ENCODE measurements at regions not wholly inside any gene's neighbourhood (a gene's known extent, or its start where the extent isn't known, plus 50 kb on each side); places are given as distances from the start of the nearest gene placed in this dataset.

DNA sequence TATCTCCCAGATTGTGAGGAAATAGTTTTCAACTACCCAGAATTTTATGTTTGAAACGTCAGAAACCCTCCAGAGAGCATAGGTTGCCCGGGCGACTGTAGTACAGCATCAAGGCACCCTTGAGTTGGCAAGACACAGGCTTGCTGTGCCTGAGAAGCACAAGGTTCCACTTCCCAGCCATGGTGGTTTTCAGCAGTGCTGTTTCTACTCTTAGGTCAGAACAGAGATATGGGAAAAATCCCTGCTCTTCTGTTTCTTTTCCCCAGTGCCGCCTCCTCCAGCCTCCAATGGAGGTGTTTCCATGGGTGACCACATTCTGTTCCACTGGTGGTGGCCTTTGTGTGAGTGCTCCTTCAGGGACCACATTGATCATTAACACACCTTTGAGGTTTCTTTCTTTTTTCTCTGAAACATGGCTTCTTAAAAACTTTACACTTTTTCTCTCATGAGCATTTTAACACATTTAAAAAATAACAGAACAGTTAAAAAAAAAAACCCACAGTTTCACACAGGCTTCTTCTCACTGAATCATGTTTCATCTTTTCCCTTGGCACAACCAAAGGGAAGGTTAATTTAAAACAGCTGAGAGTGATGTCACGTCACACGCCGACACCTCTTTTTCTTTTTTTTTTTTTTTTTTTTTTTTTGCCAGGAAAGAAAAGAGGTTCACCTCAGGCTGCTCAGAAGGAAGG, 229.3 kb upstream of the HDAC4 start:
- TF ChIP-seq POLR2AphosphoS5 (IDR thresholded peaks at IDR 0.05; ENCODE audit: low read depth, low read length) = no peak
- TF ChIP-seq SIN3A (IDR thresholded peaks at IDR 0.05; ENCODE audit: borderline replicate concordance, insufficient read depth, low read length) = no peak
- no peak for TF ChIP-seq FOXP2 (optimal IDR thresholded peaks at IDR 0.05; ENCODE audit: borderline replicate concordance, extremely low read depth, extremely low read length, insufficient read depth)
- TF ChIP-seq, protein P1, sequence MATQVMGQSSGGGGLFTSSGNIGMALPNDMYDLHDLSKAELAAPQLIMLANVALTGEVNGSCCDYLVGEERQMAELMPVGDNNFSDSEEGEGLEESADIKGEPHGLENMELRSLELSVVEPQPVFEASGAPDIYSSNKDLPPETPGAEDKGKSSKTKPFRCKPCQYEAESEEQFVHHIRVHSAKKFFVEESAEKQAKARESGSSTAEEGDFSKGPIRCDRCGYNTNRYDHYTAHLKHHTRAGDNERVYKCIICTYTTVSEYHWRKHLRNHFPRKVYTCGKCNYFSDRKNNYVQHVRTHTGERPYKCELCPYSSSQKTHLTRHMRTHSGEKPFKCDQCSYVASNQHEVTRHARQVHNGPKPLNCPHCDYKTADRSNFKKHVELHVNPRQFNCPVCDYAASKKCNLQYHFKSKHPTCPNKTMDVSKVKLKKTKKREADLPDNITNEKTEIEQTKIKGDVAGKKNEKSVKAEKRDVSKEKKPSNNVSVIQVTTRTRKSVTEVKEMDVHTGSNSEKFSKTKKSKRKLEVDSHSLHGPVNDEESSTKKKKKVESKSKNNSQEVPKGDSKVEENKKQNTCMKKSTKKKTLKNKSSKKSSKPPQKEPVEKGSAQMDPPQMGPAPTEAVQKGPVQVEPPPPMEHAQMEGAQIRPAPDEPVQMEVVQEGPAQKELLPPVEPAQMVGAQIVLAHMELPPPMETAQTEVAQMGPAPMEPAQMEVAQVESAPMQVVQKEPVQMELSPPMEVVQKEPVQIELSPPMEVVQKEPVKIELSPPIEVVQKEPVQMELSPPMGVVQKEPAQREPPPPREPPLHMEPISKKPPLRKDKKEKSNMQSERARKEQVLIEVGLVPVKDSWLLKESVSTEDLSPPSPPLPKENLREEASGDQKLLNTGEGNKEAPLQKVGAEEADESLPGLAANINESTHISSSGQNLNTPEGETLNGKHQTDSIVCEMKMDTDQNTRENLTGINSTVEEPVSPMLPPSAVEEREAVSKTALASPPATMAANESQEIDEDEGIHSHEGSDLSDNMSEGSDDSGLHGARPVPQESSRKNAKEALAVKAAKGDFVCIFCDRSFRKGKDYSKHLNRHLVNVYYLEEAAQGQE (IDR thresholded peaks at IDR 0.05; ENCODE audit: insufficient read depth in 1 of 2, low read depth in 2 of 2, low read length in 2 of 2) = no peak
- TF ChIP-seq TAF1 (IDR thresholded peaks at IDR 0.05; ENCODE audit: borderline replicate concordance, insufficient read depth, low read length) = no peak

DNA sequence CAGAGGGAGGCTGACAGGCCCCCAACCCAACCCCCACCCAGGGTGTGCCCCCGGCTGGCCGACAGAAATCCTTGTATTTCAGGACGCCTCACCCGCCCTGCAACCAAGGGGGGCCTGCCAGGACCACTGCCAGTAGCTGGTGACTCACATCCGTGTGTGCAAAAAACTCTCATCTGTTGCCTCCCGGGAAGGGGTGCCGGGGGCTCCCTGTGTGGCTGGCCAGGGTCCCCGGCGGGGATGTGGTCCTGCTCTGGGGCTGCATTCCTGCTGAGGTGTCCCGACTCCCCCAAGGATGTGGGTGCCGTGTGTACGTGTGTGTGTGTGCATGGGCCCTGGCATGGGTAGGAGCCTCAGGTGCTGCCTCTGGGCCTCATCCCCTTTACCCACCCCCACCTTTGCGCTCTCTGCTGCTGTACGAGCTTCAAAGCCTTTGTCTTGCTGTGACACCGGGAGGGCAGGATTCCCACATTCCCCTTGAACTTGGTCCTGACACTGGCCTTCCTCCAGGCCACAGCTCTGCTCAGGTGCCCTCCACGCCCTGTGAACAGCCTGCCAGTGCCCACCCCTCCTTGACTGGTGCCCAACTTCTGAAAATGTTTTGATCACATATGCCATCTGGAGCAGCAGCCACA, 226.3 kb upstream of the HDAC4 start:
- TF ChIP-seq, protein P1 (IDR thresholded peaks at IDR 0.05; ENCODE audit: insufficient read depth in 1 of 2, low read depth in 2 of 2, low read length in 2 of 2) = no peak
- TF ChIP-seq TAF1 (IDR thresholded peaks at IDR 0.05; ENCODE audit: borderline replicate concordance, insufficient read depth, low read length) = no peak
- no peak for TF ChIP-seq POLR2AphosphoS5 (IDR thresholded peaks at IDR 0.05; ENCODE audit: low read depth, low read length)
- no peak for TF ChIP-seq FOXP2 (optimal IDR thresholded peaks at IDR 0.05; ENCODE audit: borderline replicate concordance, extremely low read depth, extremely low read length, insufficient read depth)
- no peak for TF ChIP-seq SIN3A (IDR thresholded peaks at IDR 0.05; ENCODE audit: borderline replicate concordance, insufficient read depth, low read length)

DNA sequence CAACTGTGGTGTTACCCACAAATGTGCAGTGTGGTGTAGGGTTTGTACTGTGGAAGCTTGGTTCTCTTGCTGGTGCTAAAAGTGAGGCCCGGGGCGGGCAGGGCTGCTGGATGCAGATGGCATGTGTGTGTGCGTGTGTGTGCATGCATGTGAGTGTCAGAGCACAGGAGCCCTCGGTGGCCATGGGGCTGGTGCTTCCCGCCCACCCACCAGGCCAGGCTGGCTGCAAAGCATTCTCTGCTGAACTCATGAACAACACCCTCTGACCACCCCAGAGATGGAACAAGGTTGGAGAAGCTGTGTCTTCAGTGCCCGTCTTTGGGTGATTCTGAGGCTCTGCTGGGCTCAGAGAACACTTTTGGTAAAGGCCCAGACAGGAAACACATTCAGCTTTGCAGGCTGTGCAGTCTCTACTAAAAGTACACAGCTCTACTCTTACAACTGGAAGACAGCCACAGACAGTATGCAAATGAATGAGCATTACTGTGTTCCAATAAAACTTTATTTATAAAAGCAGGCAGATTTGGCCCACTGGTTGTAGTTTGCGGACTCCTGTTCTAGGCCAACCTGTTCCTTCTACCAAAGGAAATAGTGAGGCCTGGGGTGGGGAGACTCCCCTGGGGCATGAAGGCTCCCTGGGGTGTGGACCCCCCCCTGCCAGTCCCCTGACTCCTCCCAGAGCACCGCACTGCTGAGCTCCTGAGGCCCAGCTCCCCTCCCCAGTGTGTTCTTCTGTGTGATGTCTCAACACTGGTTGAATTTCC, 225.3 kb upstream of the HDAC4 start:
- TF ChIP-seq, protein P1 (IDR thresholded peaks at IDR 0.05; ENCODE audit: insufficient read depth in 1 of 2, low read depth in 2 of 2, low read length in 2 of 2) = no peak
- no peak for TF ChIP-seq TAF1 (IDR thresholded peaks at IDR 0.05; ENCODE audit: borderline replicate concordance, insufficient read depth, low read length)

DNA sequence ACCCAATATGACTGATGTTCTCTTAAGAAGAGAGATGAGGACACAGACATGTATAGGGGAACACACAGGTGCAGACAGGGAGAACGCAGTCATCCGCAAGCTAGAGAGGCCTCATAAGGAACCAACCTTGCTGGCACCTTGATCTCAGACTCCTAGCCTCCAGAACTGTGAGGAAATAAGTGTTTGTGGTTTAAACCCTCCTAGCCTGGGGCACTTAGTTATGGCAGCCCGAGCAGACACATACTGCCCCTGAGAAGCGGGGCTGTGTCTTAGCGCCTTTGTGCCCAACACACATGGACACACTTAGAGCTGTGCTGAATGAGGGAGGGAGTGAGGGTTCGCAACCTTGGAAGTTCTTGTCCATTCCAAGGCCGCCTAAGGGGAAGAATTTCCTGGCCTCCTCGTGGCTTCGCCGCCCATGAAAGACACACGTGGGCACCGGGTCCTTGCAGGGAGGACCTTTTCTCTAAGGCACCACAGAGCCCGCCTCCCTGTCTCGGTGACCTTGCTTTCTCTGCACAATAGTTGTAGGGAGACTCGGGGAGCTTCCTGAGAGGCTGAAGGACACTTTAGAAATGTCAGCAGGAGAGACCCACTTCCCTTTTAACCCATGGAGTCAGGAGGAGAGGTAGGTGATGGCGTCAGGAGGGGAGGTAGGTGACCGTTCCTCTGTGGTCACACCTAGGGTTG, 224.5 kb upstream of the HDAC4 start:
- TF ChIP-seq TAF1 (IDR thresholded peaks at IDR 0.05; ENCODE audit: borderline replicate concordance, insufficient read depth, low read length) (no peak), SIN3A (IDR thresholded peaks at IDR 0.05; ENCODE audit: borderline replicate concordance, insufficient read depth, low read length) (no peak), POLR2AphosphoS5 (IDR thresholded peaks at IDR 0.05; ENCODE audit: low read depth, low read length) (no peak), FOXP2 (optimal IDR thresholded peaks at IDR 0.05; ENCODE audit: borderline replicate concordance, extremely low read depth, extremely low read length, insufficient read depth) (no peak)
- TF ChIP-seq, protein P1 (IDR thresholded peaks at IDR 0.05; ENCODE audit: insufficient read depth in 1 of 2, low read depth in 2 of 2, low read length in 2 of 2) = no peak
